PFSK-1 (cell line): ENCODE measurements at regions not wholly inside any gene's neighbourhood (a gene's known extent, or its start where the extent isn't known, plus 50 kb on each side); places are given as distances from the start of the nearest gene placed in this dataset.

Source experiments
- FOXP2 ChIP-seq: optimal IDR thresholded peaks from 2 replicates; pipeline ENCODE3; 2011; ENCODE audit warnings: borderline replicate concordance, control low read depth, inconsistent platforms; ENCODE audit not compliant: insufficient read depth; ENCODE audit errors: extremely low read length, extremely low read depth
- POLR2AphosphoS5 ChIP-seq: IDR thresholded peaks from 2 replicates; pipeline ENCODE4 v1.6.1; 2012; ENCODE audit warnings: low read depth, mild to moderate bottlenecking, control low read depth, low read length, moderate library complexity
- SIN3A ChIP-seq: IDR thresholded peaks from 2 replicates; pipeline ENCODE4 v1.6.1; 2012; ENCODE audit warnings: mild to moderate bottlenecking, low read length, moderate library complexity, borderline replicate concordance; ENCODE audit not compliant: insufficient read depth
- TAF1 ChIP-seq: IDR thresholded peaks from 2 replicates; pipeline ENCODE4 v1.6.1; 2012; ENCODE audit warnings: low read length, control low read depth, borderline replicate concordance; ENCODE audit not compliant: insufficient read depth
- TF ChIP-seq, protein P1 (sequence below), 2 experiments: IDR thresholded peaks; 2 replicates each; pipeline versions ENCODE4 v1.6.1 to v1.8.0; 2011 to 2012; ENCODE audit warnings: low read depth in 2 of 2, low read length in 2 of 2, control low read depth in 1 of 2, inconsistent platforms in 1 of 2, mild to moderate bottlenecking in 1 of 2, moderate library complexity in 1 of 2; ENCODE audit not compliant: insufficient read depth in 1 of 2

DNA sequence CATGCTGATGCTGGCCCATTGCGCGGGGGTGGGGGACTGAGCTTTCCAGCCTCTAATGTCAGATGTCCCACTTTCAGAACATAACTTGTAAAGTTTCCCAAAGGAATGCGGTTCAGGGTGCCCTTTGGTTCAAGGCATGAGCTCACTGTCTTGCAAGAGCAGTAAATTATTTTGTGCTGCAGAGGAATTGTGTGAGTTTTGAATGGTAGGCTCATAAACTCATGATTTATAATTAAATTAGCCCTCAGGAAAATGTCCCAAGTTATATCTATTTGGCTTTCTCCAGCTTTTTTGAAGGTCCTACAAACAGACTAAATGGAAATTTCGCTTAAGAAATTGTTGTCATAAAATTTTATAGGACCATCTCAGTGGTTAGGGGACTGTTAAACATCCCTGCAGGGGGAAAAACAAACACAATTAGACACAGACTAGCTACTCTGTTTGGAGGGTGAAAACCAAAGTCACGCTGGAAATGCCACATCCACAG lies 321.8 kb downstream of the HS3ST3B1 start:
- TF ChIP-seq TAF1: no peak
- TF ChIP-seq FOXP2: no peak
- TF ChIP-seq SIN3A: no peak
- TF ChIP-seq, protein P1, sequence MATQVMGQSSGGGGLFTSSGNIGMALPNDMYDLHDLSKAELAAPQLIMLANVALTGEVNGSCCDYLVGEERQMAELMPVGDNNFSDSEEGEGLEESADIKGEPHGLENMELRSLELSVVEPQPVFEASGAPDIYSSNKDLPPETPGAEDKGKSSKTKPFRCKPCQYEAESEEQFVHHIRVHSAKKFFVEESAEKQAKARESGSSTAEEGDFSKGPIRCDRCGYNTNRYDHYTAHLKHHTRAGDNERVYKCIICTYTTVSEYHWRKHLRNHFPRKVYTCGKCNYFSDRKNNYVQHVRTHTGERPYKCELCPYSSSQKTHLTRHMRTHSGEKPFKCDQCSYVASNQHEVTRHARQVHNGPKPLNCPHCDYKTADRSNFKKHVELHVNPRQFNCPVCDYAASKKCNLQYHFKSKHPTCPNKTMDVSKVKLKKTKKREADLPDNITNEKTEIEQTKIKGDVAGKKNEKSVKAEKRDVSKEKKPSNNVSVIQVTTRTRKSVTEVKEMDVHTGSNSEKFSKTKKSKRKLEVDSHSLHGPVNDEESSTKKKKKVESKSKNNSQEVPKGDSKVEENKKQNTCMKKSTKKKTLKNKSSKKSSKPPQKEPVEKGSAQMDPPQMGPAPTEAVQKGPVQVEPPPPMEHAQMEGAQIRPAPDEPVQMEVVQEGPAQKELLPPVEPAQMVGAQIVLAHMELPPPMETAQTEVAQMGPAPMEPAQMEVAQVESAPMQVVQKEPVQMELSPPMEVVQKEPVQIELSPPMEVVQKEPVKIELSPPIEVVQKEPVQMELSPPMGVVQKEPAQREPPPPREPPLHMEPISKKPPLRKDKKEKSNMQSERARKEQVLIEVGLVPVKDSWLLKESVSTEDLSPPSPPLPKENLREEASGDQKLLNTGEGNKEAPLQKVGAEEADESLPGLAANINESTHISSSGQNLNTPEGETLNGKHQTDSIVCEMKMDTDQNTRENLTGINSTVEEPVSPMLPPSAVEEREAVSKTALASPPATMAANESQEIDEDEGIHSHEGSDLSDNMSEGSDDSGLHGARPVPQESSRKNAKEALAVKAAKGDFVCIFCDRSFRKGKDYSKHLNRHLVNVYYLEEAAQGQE (IDR thresholded peaks at IDR 0.05; ENCODE audit: insufficient read depth in 1 of 2, low read depth in 2 of 2, low read length in 2 of 2): no peak

DNA sequence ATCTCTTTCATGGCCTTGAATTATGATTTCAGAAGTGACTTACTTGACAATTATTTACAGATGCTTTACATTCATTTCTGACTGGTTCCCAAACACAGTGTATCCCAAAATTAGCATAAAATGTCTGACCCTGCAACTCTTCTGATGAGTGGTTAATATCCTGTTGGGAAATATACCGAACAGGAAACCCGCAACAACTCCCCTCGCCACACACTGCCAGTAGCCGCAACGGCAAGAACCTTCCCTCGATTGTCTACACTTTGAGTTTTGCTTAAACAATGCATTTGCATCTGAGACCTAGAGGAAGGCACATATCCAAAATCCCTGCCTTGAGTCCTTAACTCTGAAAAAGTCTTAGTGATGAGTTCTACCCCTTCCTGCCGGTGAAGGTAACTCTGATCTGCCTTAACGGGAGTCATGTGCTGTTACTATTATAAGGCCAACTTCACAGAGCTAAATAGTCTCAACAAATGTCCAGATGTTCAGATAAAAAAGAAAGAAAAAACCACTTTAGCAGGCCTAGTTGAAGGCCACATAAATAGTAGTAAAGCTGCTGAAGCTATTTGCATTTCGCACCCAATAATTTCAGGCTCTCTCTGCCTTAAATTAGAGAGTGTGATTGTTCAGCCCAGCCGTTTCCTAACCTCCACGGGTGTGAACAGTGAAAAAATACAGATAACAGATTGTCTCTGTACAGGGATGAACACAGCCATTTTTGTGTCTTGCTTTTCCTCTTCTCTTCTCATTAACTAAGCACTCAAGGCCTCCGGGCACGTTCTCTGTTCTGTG lies 321.1 kb downstream of the HS3ST3B1 start:
- TF ChIP-seq TAF1: no peak
- no peak for TF ChIP-seq FOXP2
- no peak for TF ChIP-seq POLR2AphosphoS5
- TF ChIP-seq SIN3A: no peak
- TF ChIP-seq, protein P1 (IDR thresholded peaks at IDR 0.05; ENCODE audit: insufficient read depth in 1 of 2, low read depth in 2 of 2, low read length in 2 of 2): no peak

DNA sequence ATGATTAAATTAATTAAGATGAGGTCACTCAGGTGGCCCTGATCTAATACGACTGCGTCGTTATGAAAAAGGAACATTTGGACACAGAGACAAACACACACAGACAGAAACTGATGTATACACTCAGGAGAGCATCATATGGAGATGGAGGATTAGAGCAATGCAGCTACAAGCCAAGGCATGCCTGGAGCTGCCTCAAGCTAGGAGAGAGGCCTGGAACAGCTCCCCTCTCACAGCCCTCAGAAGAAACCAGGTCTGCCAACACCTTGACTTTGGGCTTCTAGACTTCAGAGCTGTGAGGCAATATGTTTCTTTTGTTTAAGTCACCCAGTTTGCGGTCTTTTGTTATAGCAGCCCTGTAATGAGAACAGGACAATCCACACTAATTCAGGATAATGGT lies 318.9 kb downstream of the HS3ST3B1 start:
- TF ChIP-seq, protein P1 (IDR thresholded peaks at IDR 0.05; ENCODE audit: insufficient read depth in 1 of 2, low read depth in 2 of 2, low read length in 2 of 2): no peak
- TF ChIP-seq SIN3A (no peak), TAF1 (no peak), POLR2AphosphoS5 (no peak), FOXP2 (no peak)

DNA sequence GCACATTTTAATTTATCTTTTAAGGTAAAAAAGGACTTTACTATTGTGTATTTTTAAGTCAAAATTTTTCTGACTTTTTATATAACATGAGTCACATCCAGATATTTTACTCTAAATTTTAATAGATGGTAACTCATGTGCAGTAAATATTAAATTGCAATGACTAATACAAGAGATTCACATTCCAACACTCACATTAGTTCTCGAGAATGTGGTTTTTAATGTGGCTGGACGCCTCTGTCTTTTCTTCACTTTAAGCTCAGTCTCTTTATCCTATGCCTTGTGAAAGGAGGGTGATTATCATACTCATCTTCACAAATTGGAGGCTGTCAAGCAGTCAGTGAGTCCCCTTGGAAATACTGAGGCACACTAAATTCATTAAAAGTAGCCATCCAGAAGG lies 315.6 kb downstream of the HS3ST3B1 start:
- TF ChIP-seq, protein P1 (IDR thresholded peaks at IDR 0.05; ENCODE audit: insufficient read depth in 1 of 2, low read depth in 2 of 2, low read length in 2 of 2): no peak
- TF ChIP-seq SIN3A (no peak), POLR2AphosphoS5 (no peak), FOXP2 (no peak), TAF1 (no peak)

DNA sequence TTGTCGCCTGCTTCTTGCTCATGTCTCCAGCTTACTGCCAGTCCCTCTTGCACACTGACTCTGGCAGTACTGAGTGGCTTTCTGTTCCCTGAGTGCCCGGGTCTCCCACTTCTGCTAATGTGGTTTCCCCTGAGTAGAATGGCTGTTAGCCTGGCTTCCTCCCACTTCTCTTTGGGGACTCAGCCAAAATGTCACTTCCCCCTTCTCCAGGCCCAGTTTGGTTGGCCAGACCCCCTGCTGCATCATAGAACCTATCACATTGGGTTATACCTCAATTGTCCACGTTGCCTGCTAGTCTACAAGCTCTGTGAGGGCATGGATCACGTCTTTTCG lies 304.4 kb downstream of the HS3ST3B1 start:
- no peak for TF ChIP-seq SIN3A
- TF ChIP-seq, protein P1 (IDR thresholded peaks at IDR 0.05; ENCODE audit: insufficient read depth in 1 of 2, low read depth in 2 of 2, low read length in 2 of 2): no peak
- no peak for TF ChIP-seq TAF1
- TF ChIP-seq POLR2AphosphoS5: no peak
- no peak for TF ChIP-seq FOXP2
